GM12891 (cell line): ENCODE measurements at regions not wholly inside any gene's neighbourhood (a gene's known extent, or its start where the extent isn't known, plus 50 kb on each side); places are given as distances from the start of the nearest gene placed in this dataset.

Source experiments
- POLR2A ChIP-seq: IDR thresholded peaks from 2 replicates; pipeline ENCODE4 v1.6.1; 2011; ENCODE audit warnings: low read depth, low read length, control low read depth
- POU2F2 ChIP-seq: IDR thresholded peaks from 2 replicates; pipeline ENCODE4 v1.6.1; 2011; ENCODE audit warnings: low read depth, mild to moderate bottlenecking, control low read depth, low read length, moderate library complexity
- TAF1 ChIP-seq: IDR thresholded peaks from 2 replicates; pipeline ENCODE4 v1.6.1; 2011; ENCODE audit warnings: low read depth, low read length, control low read depth

GRCh38 chr11:19605520-19606371 lies 106.9 kb upstream of the NAV2 start:
- TF ChIP-seq TAF1 (no peak), POU2F2 (no peak), POLR2A (no peak)
